ENCODE measurements at regions not wholly inside any gene's neighbourhood (a gene's known extent, or its start where the extent isn't known, plus 50 kb on each side); places are given as distances from the start of the nearest gene placed in this dataset.
"Not testable (repeated sequence)": the region's sequence is repeated elsewhere in the genome, so short reads cannot be mapped to it uniquely, and the experiment has no call there.

DNA sequence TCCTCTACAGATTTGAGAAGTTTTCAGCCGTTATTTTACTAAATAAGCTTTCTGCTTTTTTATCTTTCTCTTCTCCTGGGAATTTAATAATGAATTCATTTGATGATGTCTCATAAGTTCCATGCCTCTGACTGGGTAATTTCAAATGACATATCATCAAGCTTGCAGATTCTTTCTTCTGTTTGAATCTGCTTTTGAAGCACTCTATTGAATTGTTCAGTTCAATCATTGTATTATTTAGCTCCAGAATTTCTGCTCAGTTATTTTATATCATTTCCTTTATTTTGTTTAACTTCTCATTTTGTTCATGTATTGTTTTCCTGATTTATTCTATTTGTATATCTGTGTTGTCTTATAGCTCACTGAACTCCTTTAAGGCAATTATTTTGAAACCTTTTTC, 196.9 kb upstream of the CNTNAP2 start:
- no peak for DNase-seq (ENCODE audit: low read depth)

DNA sequence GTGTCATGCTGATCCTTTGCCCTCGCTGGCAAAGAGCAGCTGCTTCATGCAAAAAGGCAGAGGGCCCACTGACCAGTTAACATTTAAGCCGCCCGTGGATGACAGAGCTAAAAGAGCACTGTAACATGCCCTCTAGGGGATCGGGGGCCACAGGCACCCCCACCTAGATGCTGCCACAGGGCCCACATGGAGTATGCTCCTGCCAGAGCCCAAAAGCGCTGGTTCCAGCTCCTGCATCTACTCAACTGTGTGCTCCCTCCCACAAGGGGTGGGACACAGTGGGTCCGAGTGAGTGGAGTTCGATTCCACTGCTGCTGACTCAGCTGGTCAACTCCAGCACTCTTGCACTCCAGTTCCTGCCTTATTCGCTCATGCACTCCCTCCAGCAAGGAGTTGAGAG, 199.8 kb upstream of the CNTNAP2 start:
- no peak for DNase-seq (ENCODE audit: low read depth)

DNA sequence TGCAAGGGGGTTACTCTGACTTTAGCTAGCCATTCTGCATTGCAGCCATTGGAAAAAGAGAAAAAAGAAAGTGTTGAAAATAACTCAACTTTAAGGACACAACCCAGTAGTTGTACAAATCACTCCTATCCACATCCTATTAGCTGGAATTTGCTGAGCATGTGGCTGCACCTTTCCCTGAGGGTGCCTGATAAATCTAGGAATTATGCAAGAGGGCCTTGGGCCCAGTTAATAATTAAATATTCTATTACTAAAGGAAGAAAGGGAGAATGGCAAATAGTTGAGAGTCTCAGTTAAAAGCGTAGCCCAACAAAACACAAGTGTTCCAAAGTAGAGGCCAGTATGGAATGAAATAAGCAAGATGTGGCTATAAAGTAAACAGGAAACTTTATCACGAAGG, 200.9 kb upstream of the CNTNAP2 start:
- DNase-seq (ENCODE audit: low read depth), result no peak

DNA sequence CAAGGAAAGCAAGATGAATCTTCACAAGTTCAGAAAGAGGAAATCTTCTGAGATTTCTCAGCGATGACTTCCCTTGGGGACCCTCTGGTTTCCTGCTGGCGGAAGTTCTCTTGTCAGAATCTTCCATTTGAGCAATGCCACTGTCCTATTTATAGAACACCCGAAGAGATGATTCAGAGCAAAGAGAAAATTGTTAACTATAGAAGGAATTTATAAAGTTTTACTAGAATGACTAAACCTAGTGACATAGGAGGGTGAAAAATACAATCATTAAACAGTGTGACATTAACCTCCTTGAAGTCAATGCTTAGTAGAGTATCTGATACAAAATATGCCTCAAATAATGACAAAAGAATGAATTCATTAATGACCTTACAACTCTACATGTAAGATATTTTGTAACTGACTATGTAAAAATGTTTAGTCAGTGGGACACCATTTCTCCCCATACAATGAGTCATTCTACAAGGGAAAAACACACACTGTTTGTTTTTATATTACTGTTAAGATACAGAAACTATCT, 206.5 kb upstream of the CNTNAP2 start:
- peak; percentile 65 for DNase-seq (ENCODE audit: low read depth)

DNA sequence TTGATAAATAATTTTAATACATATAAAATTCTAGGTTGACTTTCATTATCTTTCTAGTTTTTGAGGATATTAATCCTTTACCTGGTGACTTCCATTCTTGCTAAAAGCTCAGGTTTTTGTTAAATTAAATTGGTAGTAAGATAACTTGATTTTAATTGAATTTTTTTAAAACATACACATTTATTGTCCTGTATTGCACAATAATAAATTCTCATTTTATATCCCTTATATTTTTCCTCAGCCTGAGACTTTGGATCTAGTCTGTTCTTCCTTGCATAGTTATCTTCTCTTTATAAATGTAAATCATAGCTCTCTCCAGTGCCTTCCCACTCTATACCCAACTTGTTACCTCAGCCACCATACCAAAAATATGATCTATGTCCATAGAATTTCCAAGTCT, 212.9 kb upstream of the CNTNAP2 start:
- DNase-seq (ENCODE audit: low read depth), result no peak

DNA sequence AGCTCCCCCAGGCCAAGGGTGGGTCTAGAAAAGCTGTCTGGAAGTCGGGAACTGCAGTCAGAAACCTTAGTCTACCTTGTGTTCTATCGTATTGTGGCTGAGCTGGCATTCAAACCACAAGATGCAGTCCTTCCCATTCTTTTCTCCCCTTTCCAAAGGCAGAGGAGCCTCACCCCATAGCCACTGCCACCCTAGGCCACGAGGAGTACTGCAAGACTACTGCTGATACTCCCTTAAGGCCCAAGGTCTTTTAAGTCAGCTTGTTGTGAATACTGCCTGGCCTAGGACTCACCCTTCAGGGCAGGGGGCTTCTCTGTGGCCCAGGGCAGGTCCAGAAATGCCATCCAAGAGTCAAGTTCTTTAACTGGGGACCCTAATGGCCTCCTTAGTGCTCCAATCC, 214.5 kb upstream of the CNTNAP2 start:
- DNase-seq (ENCODE audit: low read depth), result no peak

DNA sequence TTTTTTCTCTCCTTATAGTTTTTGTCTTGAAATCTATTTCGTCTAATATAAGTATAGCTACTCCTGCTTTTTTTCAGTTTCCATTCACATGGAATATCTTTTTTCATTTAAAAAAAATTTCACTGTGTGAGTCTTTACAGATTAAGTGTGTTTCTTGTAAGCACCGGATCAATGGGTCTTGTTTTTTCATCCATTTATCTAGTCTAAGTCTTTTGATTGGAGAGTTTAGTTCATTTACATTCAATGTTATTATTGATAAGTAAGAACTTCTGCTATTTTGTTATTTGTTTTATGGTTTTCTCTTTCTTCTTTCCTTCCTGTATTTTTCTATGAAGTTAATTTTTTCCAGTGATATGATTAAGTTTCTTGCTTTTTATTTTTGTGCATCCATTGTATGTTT, 216.7 kb upstream of the CNTNAP2 start:
- DNase-seq (ENCODE audit: low read depth), result no peak

DNA sequence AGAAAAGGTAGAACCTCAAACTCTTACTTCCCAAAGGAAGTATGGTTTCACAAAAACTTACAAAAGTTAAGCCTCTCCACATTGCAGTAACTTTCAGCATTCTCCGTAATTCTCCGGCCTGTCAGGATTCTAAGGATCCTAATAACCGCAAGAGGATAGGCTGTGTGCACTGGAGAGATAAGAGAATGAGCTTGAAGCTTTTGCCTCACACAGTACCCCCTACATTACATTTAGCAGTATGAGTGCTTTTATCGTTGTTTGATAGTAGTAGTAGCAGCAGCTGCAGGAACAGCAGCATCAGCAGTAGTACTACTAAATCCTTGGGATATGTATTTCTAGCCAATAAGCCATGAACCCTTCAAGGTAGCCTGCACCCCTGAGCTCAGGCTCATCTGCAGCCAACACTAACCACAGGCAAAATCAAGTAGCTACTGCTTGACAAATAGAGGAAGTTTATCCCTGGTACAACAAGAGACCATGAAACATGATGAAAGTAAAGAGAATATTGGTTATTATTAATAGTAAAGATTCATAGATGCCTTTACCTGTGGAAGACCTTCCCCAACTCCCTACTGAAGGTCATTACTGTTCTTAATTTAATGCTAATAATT, 222.6 kb upstream of the CNTNAP2 start:
- DNase-seq (ENCODE audit: low read depth), result no peak

DNA sequence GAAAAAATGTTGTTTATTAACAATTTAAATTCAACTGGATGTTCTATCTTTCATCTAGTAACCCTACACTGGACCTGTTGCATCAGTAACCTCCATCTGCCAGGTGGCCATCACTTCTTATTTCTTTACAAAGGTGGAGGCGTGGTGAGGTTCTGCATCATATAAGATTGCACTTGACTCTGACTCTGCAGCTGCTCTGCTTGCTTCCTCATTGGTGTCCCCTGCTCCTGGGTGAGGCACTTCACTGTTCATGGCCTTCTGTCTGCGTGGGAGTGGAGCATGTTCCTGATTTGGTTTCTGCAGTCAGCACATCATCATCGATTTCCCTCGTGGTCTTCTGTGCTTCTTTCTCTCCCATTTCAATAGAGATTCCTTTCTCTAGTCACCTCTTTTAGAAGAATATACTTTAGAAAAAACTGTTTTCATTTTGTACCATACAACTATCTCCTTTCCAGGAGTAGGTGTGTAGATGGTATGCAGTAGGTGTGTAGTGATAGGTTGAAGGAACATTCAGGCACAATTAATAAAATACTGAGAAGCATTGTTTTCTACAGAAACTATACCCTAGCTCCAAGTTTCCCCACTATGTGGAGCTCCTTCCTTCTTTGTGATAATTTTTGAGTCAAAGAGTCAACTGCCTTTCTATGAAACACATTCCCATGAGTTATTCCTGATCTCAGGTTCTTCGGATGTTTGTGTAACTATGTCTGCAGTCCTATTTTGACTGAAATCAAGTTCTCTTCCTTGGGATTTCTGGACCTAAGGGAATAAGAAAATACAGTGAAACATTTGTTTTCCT, 231.7 kb upstream of the CNTNAP2 start:
- no peak for DNase-seq (ENCODE audit: low read depth)

DNA sequence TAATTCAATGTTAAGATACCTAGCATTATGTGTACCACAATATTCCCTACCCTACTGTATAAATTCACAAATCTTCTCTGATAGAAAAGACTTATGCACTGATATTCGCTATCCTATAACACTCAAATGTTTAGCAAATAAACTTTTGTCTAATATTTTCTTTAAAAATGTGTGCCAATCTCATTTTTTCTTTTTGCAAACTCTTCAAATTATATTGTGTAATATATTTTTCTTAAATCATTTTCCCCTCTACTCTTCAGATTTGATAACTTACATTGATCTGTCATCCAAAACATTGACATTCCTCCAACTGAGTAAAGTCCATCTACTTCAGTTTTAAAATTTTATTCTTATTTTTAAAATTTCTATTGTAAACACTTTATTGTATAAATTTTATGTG, 240.2 kb upstream of the CNTNAP2 start:
- no peak for DNase-seq (ENCODE audit: low read depth)

DNA sequence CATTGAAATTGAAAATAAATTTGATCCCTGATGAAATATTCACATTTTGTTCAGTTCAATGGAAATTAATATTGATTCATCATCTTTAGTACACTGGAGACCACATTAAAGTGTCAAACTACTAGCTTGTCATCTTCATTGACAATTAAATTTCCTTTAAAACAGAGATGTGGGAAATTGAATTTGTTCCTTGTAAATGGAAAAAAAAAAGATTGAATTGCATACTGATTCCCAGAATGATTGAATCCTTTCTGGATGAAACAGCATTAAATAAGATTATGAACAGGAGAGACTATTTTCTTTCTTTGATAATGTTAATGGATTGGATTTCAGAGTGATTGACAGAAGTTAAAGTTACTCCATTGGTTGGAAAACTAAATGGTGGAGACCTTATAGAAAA, 241.3 kb upstream of the CNTNAP2 start:
- DNase-seq (ENCODE audit: low read depth), result no peak

DNA sequence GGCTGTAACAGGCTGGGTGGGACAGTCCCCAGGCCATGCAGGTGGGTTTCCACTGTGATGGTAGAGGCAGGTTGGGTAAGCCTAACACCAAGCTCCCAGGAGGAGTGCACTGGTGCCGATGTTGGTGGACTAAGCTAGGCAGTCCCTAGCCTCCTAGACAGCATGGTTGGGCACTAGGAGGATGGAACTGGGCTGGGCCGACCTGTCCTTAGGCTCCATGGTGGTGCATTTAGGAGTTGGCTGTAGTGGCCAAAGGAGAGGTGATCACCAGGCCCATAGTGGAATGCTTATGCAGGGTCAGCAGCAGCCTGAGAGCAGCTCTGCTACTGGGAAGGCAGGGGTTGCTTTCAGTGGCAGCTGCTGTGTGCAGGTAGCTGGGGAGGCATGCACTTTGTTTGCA, 247.7 kb upstream of the CNTNAP2 start:
- no peak for DNase-seq (ENCODE audit: low read depth)

DNA sequence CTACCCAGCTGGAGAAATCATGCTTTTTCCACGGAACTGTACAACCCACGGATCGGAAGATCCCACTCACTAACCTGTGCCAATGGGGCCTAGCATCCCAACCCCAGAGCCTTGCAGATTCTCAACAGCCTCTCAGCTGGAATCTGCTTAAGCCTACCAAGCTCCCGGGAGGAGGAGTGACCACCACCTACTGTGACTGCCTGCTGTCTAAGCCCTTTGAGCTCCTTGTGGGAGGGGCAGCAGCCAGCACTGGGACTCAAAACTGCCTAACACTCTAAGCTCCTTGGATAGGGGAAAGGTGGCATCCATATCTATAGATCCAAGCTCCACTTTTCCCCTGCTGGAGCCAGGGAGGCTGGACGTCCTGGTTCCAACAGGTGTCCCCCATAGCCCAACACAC, 254.4 kb upstream of the CNTNAP2 start:
- no peak for DNase-seq (ENCODE audit: low read depth)

DNA sequence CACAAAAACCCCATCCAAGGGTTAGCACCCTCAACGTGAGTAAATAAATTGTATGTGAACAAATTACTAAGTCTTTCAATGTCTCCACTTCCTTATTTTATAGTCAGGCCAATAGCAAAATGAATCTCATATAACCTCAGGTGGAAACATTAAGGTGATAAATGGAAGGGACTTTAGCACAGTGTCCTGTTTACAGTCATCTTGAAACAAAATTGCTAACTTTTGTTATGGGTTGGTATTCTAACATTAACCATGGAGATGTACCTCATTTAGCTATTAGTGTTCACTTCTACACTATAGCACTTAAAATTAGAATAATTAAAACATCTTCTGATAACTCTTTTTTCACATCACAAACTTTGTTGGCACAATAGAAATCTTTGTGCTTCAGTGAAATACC, 255.8 kb upstream of the CNTNAP2 start:
- no peak for DNase-seq (ENCODE audit: low read depth)

DNA sequence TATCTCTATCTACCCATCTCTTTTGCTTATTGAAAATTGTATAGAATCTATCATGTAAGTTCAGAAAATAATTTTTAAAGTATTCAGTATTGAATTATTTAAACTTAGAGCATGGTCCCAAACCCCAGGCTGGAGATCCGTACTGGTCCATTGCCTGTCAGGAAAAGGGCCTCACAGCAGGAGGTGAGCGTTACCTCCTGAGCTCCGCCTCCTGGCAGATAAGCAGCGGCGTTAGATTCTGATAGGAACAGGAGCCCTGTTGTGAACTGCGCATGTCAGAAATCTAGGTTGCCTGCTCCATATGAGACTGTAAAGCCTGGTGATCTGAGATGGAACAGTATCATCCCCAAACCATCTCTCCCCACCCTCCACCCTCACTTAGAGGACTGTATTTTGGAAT, 266.0 kb upstream of the CNTNAP2 start:
- no peak for DNase-seq (ENCODE audit: low read depth)

DNA sequence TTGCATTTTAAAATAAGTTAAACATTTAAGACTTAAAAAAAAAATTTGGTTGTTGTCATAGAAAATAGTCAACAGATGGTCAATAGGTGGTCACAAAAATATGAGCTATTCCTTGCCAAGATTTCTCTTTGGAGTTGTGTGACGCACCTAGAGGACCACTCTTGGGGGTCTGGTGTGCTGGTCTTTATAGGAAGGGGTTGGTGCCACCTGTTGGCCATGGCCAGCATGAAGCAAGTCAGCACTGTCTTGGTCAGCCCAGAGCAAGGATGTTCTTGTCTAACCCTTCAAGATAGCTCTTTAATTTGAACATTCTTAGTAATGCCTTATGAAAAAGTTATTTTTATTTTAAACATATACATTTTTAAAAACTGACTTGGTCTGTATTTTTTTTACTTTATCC, 267.9 kb upstream of the CNTNAP2 start:
- DNase-seq (ENCODE audit: low read depth), result peak; percentile 3

DNA sequence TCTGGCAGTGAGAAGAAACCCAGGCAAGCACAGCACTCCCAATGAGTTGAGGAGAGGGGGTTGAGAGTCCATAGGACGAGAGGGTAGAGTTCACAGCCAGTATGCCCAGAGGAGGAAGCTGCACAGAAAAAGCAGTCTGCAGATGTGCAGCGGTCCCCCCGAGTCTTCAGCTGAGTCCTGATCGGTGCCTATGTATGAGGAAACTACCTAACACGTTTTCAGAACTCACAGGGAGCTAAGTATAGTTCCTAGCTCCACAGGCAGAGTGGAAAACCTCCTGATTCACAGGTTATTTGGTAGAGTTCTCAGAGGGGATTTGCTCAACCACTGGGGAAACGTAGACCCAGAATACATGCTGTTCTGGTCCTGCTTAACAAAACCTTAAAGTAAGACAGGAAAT, 271.3 kb upstream of the CNTNAP2 start:
- no peak for DNase-seq (ENCODE audit: low read depth)

DNA sequence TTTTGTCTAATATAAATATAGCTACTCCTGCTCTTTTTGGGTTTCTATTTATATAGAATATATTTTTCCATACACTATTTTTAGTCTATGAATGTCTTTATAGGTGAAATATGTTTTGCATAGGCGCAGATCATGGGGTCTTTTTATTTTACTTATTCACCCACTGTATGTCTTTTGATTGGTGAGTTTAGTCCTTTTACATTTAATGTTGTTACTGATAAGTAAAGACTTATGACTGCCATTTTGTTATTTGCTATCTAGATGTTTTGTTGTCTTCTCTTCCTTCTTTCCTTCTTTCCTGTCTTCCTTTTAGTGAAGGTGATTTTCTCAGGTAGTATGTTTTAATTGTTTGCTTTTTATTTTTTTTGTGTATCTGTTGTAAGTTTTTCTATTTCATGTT, 276.8 kb upstream of the CNTNAP2 start:
- DNase-seq (ENCODE audit: low read depth), result no peak

DNA sequence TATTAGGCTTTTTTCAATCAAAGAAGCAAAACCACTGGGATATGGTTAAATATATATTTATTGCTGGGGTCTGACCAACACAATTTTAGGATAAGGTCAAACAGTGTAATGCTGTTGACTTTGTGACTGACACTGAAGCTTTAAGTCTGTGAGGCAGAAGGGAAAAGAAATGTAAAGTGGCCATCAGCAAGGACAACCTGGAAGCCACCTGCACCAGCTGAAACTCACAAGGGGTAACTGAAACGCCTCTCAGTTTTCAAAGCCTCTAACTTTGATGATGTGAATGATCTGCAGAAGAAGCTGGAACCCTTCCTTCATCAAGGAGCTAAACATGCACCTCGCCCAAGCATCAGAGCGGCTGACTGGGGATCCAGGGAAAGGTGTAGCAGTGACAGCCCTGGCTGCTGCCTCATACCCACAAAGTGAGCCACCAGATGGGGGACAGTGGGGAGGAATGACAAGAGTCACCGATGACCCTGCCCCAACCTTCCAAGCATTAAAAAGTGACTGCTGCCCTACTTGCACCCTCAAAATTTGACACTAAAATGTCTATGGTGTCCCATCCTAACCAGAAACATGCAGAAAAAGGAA, 284.9 kb upstream of the CNTNAP2 start:
- DNase-seq (ENCODE audit: low read depth), result no peak

DNA sequence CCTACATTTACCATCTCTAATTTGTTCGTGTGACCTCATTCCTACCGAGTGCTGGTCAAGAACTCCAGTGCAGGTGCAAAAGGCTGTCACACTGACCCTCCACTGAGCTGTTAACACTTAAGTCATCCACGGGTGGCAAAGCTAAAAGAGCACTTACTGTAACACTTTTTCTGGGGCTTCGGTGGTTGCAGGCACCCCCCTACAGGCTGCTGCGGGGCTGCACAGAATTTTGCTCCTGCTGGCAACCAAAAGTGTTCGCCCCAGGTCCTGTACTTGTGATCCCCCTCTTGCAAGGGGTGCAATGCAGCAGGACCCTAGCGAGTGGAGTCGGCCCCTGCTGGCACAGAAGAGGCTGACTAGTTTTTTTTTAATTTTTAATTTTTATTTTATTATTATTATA, 298.9 kb upstream of the CNTNAP2 start:
- DNase-seq (ENCODE audit: low read depth), result no peak

DNA sequence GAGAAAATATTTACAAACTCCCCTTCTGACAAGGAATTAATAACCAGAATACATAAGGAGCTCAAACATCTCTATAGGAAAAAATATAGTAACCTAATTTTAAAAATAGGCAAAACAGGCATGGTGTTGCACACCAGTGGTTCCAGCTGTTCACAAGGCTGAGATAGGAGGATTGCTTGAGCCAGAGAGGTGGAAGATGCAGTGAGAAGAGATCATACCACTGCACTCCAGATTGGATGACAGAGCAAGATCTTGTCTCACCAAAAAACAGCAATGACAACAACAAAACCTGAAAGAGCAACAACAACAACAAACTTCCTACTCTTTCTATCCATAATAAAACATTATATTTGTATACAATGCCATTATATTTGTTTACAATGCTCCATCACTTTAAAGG, 304.4 kb upstream of the CNTNAP2 start:
- no peak for DNase-seq (ENCODE audit: low read depth)

DNA sequence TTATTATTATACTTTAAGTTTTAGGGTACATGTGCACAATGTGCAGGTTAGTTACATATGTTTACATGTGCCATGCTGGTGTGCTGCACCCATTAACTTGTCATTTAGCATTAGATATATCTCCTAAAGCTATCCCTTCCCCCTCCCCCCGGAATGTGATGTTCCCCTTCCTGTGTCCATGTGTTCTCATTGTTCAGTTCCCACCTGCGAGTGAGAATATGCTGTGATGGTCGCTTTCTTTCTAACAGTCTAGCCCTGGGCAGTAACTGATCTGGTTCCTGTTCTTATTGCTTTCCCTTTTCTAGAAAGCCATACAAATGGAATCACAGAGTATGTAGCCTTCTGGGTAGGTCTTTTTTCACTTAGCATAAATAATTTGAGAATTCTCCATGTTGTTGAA, 311.1 kb upstream of the CNTNAP2 start:
- DNase-seq (ENCODE audit: low read depth), result not testable (repeated sequence)

DNA sequence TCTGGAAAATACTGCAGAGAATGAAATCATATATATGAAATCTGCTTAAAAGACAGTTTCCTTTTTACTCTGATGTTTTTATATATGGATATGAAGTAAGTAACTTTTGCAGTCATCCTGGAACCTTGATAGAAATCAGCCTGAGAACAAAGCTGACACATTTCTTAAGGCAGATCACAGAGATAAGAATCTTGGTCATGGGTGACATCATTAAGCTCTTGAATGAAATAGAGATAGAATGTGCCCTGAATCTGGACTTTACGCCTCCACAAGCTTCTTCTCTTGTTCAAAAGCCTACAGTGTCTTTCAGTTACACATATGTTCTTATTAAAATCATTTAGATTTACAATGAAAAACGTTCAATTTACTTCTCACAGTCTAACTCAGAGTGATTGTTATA, 319.1 kb upstream of the CNTNAP2 start:
- no peak for DNase-seq (ENCODE audit: low read depth)

Measured in RPMI7951 (cell line).